HG03103 (cell line): ENCODE measurements at regions not wholly inside any gene's neighbourhood (a gene's known extent, or its start where the extent isn't known, plus 50 kb on each side); places are given as distances from the start of the nearest gene placed in this dataset.

Source experiments
- ATAC-seq: cut with Tn5 transposase; IDR thresholded peaks from one replicate; pipeline ENCODE4 v1.9.1; 2021; ENCODE audit warnings: low read depth; ENCODE audit not compliant: unreplicated experiment

DNA sequence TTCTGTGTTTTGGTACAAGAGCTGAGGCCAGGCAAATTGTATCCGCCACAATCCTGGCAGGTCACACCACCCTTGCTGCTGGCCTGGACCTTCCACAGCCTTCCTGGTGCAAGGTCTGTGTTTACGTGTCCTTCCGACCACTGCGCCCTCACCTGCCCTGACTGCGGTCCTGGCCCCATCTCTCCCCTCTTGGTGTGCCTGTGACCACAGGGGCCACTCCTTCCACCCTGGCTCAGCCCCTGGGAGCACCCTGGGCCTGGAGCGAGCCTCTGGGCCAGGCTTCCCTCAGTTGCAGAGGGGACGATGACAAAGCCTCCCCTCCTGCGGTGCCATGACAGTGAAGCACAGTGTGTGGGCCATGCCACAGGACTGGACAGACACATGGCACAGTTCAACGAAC lies 104.5 kb downstream of the PLXNA1 start:
- no peak for ATAC-seq

DNA sequence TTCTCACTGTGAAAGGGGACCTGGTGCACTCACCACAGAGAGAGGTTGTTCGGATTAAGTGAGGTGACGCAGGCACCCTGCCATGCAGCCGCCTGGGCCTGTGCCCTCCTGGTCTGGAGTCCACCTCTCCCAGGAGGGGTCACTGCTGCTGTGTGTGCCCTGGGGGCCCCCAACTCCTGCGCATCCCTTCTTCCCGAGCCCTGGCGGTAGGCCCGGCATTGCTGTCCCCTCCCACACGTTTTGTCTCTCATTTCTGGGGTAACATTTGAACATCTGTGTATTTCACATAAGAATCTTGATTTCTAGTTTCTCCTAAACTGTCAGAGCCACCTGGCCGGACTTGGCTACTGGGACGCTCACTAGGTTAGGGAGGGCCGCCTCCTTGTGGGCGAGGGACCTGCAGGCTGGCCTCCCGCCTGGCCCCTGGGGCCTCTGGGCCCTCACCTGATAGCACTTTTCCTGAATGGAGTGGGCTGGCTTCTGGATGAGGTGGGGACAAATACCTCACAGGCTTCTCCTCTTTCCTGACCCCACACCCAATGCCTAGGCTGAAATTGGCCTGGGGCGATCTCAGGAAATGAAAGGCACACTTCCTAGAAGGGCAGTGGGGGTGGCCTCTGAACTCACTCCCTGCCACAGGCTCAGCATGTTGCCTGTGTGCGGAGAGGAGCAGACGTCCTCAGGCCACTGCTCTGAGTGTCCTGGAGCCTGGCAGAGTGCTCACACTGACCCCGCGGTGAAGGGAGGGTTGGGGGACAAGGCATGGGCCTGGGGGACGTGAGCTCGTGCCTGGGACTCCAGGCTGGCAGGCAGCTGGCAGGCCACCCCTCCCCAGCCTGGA lies 104.2 kb upstream of the PRR23E start:
- ATAC-seq: no peak

GRCh38 chr3:127089486-127090145 lies 103.3 kb upstream of the PRR23E start:
- no peak for ATAC-seq

DNA sequence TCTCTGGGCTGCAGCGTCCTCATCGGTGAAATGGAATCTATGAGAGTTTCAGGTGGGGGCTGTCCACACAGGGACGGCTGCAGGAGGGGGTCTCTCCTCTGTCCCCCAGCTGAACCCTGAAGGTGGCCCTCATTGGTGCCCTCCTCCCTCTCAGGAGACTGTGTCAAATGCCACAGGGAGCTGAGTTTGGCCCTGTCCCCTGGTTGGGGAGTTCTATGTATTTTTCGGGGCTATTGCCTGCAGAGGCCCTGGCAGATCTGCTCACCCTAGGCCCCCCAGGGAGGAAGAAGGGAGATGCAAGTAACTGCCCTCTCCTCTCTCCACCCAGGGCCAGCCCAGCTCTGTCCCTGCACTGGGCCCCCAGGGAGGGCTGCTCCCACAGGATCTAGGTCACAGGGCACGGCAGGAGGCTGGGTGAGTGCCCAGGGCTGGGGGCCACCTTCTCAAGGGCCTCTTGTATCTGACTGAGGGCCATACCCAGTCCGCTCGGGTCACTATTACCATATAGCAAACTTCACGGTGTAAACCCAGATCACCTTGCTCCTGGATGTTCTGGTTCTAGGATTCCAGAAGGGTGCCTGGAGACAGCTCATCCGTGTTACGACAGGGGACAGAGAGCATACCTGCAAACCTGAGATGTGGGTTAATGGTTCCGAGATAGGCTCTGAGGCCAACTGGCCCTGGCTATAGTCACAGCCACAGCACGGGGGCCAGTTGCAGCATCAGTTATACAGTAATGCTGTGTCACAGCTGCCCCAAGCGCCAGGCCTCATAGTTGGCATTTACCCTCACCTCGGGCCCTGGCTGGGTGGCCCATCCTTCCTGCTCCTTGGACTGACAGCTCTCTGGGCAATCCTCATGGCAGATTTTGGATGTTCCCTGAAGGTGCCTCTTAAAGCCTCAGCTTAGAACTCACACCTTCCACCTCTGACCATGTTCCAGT lies 102.4 kb upstream of the PRR23E start:
- no peak for ATAC-seq

GRCh38 chr3:127091376-127091775 lies 101.6 kb upstream of the PRR23E start:
- ATAC-seq: no peak

DNA sequence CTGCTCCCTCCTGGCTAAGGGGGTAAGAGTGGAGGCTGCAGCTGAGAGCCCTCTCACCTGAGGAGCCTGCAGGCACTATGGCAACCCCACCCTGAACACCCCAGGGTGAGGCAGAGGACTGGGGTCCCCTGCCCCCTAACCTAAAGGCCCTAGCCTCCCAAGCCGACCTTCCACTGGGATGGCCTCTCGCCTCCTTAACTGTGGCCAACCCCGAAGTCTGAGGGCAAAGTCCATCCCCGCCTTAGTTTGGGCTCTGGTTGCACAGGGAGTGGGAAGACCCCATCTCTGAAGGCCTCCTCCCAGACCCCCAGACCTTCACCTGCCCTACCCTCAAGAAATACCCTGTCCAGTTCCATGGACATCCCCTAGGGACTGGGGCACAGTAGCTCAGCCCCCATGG lies 100.6 kb upstream of the PRR23E start:
- ATAC-seq: no peak

- ATAC-seq: no peak
These were observed 100.2 kb upstream of the PRR23E start for GRCh38 chr3:127092776-127093175.

DNA sequence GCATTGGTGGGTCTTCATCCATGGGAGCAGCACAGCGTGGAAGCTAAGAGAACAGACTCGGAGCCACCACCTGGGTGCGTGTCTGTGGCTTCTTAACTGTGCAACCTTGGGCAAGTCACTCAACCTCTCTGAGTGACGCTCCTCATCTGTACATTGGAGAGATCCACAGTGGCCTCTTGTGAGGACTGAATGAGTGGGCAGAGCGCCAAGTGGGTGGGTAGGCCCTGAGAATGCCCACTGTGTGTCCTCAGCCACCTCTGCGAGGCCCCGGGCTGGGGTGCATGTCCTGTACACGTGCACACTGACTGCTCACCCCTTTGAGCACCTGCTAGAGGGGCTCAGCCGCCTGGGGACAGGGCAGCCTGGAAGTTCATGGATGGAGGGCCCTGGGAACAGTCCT lies 99.6 kb upstream of the PRR23E start:
- no peak for ATAC-seq

GRCh38 chr3:127095774-127096173 lies 97.2 kb upstream of the PRR23E start:
- no peak for ATAC-seq

DNA sequence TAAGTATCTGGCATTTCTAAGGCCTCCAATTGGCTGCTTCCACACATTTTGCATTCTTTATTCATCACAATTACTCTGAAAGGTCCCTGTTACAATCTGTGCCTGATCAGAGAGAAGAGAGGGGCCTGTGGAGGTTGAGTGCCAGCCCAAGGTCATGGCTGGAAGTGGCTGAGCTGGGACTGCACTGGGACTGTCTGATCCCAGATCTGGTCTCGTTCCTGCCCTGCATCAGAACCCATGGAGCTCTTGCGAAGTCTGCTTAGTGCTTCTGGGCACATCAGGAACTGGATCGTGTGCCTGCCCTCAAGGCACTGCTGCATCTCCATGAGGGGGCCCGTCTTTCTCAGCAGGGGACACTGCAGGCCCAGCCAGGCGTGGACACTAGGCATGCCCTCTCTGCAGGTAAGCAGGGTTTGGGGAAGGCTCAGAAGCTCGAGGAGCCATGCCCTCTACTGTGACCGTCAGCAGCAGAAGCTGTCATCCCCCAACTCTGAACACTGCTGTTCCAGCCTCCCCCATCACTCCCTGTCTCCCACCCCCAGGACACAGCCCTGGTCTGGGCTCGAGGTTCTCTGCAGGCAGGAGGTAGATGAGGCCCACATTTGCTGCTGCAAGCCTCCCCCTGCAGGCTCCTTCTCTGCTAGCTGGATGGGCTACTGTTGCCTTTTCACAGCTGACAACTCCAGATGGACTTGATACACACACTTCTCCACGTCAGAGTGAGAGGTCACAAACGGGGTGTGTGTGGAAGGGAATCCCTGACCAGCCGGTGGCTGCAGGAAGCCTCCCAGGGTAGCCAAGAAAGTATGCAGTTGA lies 96.5 kb upstream of the PRR23E start:
- ATAC-seq: no peak

DNA sequence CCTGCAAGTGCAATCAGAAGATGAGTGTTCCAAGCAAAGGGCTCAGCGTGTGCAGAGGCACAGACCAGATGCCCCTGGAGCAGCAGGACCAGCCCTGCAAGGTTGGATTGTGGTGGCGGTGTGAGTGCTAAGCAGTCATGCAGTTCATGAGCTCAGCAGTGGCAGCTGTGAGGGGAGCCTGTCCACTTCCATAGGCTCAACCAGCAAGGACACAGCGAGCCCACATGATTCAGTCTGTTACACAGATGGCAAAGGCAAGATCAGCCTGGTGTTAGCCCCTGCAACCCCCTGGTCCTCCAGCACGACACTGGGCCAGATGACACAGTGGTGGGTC lies 95.9 kb upstream of the PRR23E start:
- no peak for ATAC-seq

- ATAC-seq: no peak
These were observed 95.5 kb upstream of the PRR23E start for GRCh38 chr3:127097481-127097880.

- no peak for ATAC-seq
These were observed 92.9 kb upstream of the PRR23E start for GRCh38 chr3:127099982-127100381.

GRCh38 chr3:127100459-127101410 lies 92.2 kb upstream of the PRR23E start:
- ATAC-seq: no peak

- no peak for ATAC-seq
These were observed 91.3 kb upstream of the PRR23E start for GRCh38 chr3:127101411-127102187.

DNA sequence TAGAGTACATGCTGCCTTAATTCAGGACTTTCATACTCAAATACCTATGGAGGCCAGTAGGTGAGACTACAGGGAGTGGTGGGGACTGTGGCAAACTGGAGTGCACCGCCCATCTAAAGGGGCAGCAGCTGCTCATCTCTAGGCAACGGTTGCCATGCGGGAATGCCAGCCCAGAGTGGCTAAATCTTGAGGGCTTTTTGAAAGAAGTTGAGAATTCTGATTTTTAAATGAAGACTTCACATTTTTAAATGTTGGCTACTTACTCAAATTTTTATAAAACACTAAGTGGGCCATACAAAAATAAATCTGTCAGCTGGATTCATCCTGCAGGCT lies 90.8 kb upstream of the PRR23E start:
- no peak for ATAC-seq

DNA sequence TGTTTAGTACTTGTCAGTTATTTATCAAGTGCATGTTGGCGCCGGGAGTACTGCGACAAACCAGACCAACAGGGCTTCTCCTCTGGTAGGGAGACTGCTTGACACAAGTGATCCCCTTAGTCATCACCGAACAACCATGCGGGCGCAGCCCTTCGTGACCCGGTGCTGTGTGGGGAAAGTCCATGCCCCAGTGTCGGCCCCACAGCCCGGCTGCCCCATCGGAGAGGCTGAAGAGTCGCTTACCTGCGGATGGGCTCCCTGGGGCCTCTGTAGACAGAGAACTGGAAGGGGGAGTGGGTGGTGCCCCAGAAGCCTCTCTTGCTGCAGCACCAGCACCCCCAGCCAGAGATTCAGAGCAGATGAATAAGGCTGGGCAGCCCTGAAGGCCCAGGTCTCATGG lies 90.3 kb upstream of the PRR23E start:
- ATAC-seq: no peak

- ATAC-seq: no peak
These were observed 89.9 kb upstream of the PRR23E start for GRCh38 chr3:127103080-127103479.

DNA sequence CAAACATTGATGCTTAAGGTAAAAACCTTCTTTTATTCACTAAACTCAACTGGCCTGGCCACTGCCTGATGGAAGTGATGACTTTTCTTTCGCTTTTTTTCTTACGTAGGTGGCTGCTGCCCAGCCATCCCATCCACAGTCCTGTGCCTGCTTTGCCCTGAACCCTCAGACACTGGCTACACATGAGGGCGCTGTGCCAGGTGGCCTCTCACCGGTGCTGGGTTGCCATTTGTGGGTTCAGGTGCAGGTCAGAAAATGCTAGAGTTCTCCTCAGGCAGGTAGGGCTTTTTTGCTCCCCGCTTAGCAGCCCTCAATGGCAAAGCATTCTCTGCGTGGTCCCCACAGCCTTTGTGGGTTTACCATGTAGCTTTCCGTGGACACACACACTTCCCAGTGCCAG lies 88.3 kb upstream of the PRR23E start:
- ATAC-seq: no peak
